PFSK-1 (cell line): ENCODE measurements at regions not wholly inside any gene's neighbourhood (a gene's known extent, or its start where the extent isn't known, plus 50 kb on each side); places are given as distances from the start of the nearest gene placed in this dataset.

Source experiments
- POLR2AphosphoS5 ChIP-seq: IDR thresholded peaks from 2 replicates; pipeline ENCODE4 v1.6.1; 2012; ENCODE audit warnings: low read depth, mild to moderate bottlenecking, control low read depth, low read length, moderate library complexity
- REST ChIP-seq, 2 experiments: IDR thresholded peaks; 2 replicates each; pipeline versions ENCODE4 v1.6.1 to v1.8.0; 2011 to 2012; ENCODE audit warnings: low read depth in 2 of 2, low read length in 2 of 2, control low read depth in 1 of 2, inconsistent platforms in 1 of 2, mild to moderate bottlenecking in 1 of 2, moderate library complexity in 1 of 2; ENCODE audit not compliant: insufficient read depth in 1 of 2

DNA sequence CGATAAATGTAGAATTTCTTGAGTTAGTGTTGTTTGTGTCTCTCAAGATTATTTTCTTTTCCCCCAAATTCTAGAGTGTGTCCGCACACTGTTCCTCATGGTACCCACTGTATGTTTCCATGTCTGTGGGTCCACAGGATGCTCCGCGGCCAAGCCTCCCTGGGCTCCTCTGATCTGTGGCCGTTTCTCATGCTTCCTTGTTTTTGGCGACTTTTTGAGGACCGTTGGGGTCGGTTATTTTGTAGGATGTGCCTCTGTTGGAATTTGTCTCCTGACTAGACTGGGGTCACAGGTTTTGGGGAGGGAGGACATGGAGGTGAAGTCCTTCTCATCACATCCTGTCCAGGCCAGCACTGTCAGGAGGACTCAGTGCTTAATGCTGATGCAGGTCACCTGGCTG is 140.0 kb downstream of the LAT start:
- TF ChIP-seq REST (IDR thresholded peaks at IDR 0.05; ENCODE audit: insufficient read depth in 1 of 2, low read depth in 2 of 2, low read length in 2 of 2) (no peak), POLR2AphosphoS5 (no peak)
